Neural cell (in vitro differentiated cells): ENCODE measurements at regions not wholly inside any gene's neighbourhood (a gene's known extent, or its start where the extent isn't known, plus 50 kb on each side); places are given as distances from the start of the nearest gene placed in this dataset.

ENCODE experiments used
- H2AFZ ChIP-seq: fragments of 200-600, 300-800 bp; sonication (generic), shearing (Covaris generic); 2 replicates; pipeline ENCODE4 v1.6.0; 2014; ENCODE audit warnings: low read depth, mild to moderate bottlenecking, antibody characterized with exemption, low read length, moderate library complexity
- H3F3A ChIP-seq: fragments of 200-600 bp; shearing (Covaris generic); 2 replicates; pipeline ENCODE4 v1.6.1; 2016; ENCODE audit warnings: mild to moderate bottlenecking, moderate library complexity, mixed read lengths, antibody characterized with exemption, low read length; ENCODE audit not compliant: insufficient read depth, poor library complexity, severe bottlenecking
- H3K27ac ChIP-seq: fragments of 200-600, 300-800 bp; sonication (generic), shearing (Covaris generic); 2 replicates; pipeline ENCODE4 v1.5.1; 2014; ENCODE audit warnings: mild to moderate bottlenecking, low read length, moderate library complexity
- H3K27me3 ChIP-seq: fragments of 300-800, 200-600 bp; sonication (generic), shearing (Covaris generic); 2 replicates; pipeline ENCODE4 v1.6.0; 2014; ENCODE audit warnings: mild to moderate bottlenecking, low read depth, low read length, moderate library complexity; ENCODE audit not compliant: insufficient read depth
- H3K36me3 ChIP-seq: fragments of 300-800, 200-600 bp; sonication (generic), shearing (Covaris generic); 2 replicates; pipeline ENCODE4 v1.5.1; 2014; ENCODE audit warnings: mild to moderate bottlenecking, antibody characterized with exemption, low read length, moderate library complexity; ENCODE audit not compliant: insufficient read depth
- H3K4me2 ChIP-seq: fragments of 300-800, 200-600 bp; sonication (generic), shearing (Covaris generic); 2 replicates; pipeline ENCODE4 v1.6.0; 2014; ENCODE audit warnings: mild to moderate bottlenecking, low read length
- H3K4me3 ChIP-seq: fragments of 300-800, 200-600 bp; sonication (generic), shearing (Covaris generic); 2 replicates; pipeline ENCODE4 v1.5.1; 2014; ENCODE audit warnings: mild to moderate bottlenecking, low read length, moderate library complexity
- H3K79me2 ChIP-seq: fragments of 200-600 bp; shearing (Covaris generic); replicated peaks from 2 replicates; pipeline ENCODE4 v1.6.0; 2014; ENCODE audit warnings: mild to moderate bottlenecking, low read length, moderate library complexity; ENCODE audit not compliant: insufficient read depth
- H3K9ac ChIP-seq: fragments of 300-800, 200-600 bp; sonication (generic), shearing (Covaris generic); 2 replicates; pipeline ENCODE4 v1.6.1; 2016; ENCODE audit warnings: mild to moderate bottlenecking, low read length, mixed read lengths
- H3K9me2 ChIP-seq: fragments of 200-600 bp; shearing (Covaris generic); 2 replicates; pipeline ENCODE4 v1.6.1; 2016; ENCODE audit warnings: mild to moderate bottlenecking, low read length, mixed read lengths; ENCODE audit not compliant: insufficient read depth
- H3K9me3 ChIP-seq: fragments of 200-600, 300-800 bp; sonication (generic), shearing (Covaris generic); 2 replicates; pipeline ENCODE4 v1.6.1; 2016; ENCODE audit warnings: mild to moderate bottlenecking, mixed run types, low read length, moderate library complexity, mixed read lengths
- H4K20me1 ChIP-seq: fragments of 200-600 bp; shearing (Covaris generic); 2 replicates; pipeline ENCODE4 v1.6.1; 2016; ENCODE audit warnings: mild to moderate bottlenecking, mixed run types; ENCODE audit not compliant: insufficient read depth
- CTCF ChIP-seq: fragments of 450-650 bp; IDR thresholded peaks from 2 replicates; pipeline ENCODE4 v1.5.1; 2014; ENCODE audit warnings: antibody characterized with exemption, mild to moderate bottlenecking, moderate library complexity; ENCODE audit not compliant: poor library complexity, severe bottlenecking
- EP300 ChIP-seq: fragments of 450-650 bp; conservative IDR thresholded peaks from 2 replicates; pipeline ENCODE4 v1.6.1; 2014; ENCODE audit warnings: antibody characterized with exemption, mild to moderate bottlenecking, moderate library complexity; ENCODE audit not compliant: poor library complexity, severe bottlenecking
- EZH2 ChIP-seq: fragments of 200-600, 300-800 bp; shearing (Covaris generic), sonication (generic); IDR thresholded peaks from 2 replicates; pipeline ENCODE4 v1.6.1; 2014; ENCODE audit warnings: antibody characterized with exemption, low read length, borderline replicate concordance, mild to moderate bottlenecking; ENCODE audit not compliant: insufficient read depth, poor library complexity, severe bottlenecking
- MXI1 ChIP-seq: fragments of 450-650 bp; conservative IDR thresholded peaks from 2 replicates; pipeline ENCODE4 v1.6.1; 2014; ENCODE audit warnings: antibody characterized with exemption, mild to moderate bottlenecking; ENCODE audit not compliant: poor library complexity, severe bottlenecking
- POLR2AphosphoS5 ChIP-seq: IDR thresholded peaks from 2 replicates; pipeline ENCODE4 v1.6.1; 2012
- RAD21 ChIP-seq: fragments of 450-650 bp; conservative IDR thresholded peaks from 2 replicates; pipeline ENCODE4 v1.6.1; 2014; ENCODE audit warnings: antibody characterized with exemption, mild to moderate bottlenecking, moderate library complexity
- REST ChIP-seq: IDR thresholded peaks from 2 replicates; pipeline ENCODE4 v1.6.1; 2012; ENCODE audit warnings: borderline replicate concordance
- SMC3 ChIP-seq: fragments of 450-650 bp; conservative IDR thresholded peaks from 2 replicates; pipeline ENCODE4 v1.6.1; 2014; ENCODE audit warnings: antibody characterized with exemption, mild to moderate bottlenecking, moderate library complexity; ENCODE audit not compliant: poor library complexity
- TAF1 ChIP-seq: IDR thresholded peaks from 2 replicates; pipeline ENCODE4 v1.6.1; 2012; ENCODE audit warnings: low read depth

GRCh38 chr2:125679903-125680302, 976.1 kb upstream of the GYPC start:
- Histone ChIP-seq H3K9me2 (no peaks in the 10 kb centered on the region), H3K4me2 (no peak overlapping the region), H3K27me3 (no peaks in the 10 kb centered on the region), H3K4me3 (no peak overlapping the region), H3K79me2 (no peaks in the 10 kb centered on the region), H2AFZ (no peak overlapping the region), H3K36me3 (no peaks in the 10 kb centered on the region), H3K27ac (no peak overlapping the region), H3K9me3 (no peaks in the 10 kb centered on the region), H3K9ac (no peak overlapping the region), H3F3A (no peaks in the 10 kb centered on the region), H4K20me1 (no peaks in the 10 kb centered on the region)
- TF ChIP-seq EZH2 (no peak), TAF1 (no peak), CTCF (no peak), SMC3 (no peak), MXI1 (no peak), EP300 (no peak), RAD21 (no peak), POLR2AphosphoS5 (no peak), REST (no peak)

GRCh38 chr2:125680809-125681208, 975.1 kb upstream of the GYPC start:
- H3K9ac ChIP-seq = no peak overlapping the region
- no peak overlapping the region for H2AFZ ChIP-seq
- no peaks in the 10 kb centered on the region for H3K79me2 ChIP-seq
- H3K4me3 ChIP-seq = no peak overlapping the region
- TF ChIP-seq RAD21 (peak; percentile 11), TAF1 (no peak), CTCF (peak; percentile 28)
- H3K27ac ChIP-seq = no peak overlapping the region
- H3K36me3 ChIP-seq = no peaks in the 10 kb centered on the region
- H3K9me2 ChIP-seq = no peaks in the 10 kb centered on the region
- no peaks in the 10 kb centered on the region for H3F3A ChIP-seq
- H4K20me1 ChIP-seq = no peaks in the 10 kb centered on the region
- H3K9me3 ChIP-seq = no peaks in the 10 kb centered on the region
- H3K4me2 ChIP-seq = no peak overlapping the region
- H3K27me3 ChIP-seq = no peaks in the 10 kb centered on the region
